ENCODE measurements at regions not wholly inside any gene's neighbourhood (a gene's known extent, or its start where the extent isn't known, plus 50 kb on each side); places are given as distances from the start of the nearest gene placed in this dataset.

DNA sequence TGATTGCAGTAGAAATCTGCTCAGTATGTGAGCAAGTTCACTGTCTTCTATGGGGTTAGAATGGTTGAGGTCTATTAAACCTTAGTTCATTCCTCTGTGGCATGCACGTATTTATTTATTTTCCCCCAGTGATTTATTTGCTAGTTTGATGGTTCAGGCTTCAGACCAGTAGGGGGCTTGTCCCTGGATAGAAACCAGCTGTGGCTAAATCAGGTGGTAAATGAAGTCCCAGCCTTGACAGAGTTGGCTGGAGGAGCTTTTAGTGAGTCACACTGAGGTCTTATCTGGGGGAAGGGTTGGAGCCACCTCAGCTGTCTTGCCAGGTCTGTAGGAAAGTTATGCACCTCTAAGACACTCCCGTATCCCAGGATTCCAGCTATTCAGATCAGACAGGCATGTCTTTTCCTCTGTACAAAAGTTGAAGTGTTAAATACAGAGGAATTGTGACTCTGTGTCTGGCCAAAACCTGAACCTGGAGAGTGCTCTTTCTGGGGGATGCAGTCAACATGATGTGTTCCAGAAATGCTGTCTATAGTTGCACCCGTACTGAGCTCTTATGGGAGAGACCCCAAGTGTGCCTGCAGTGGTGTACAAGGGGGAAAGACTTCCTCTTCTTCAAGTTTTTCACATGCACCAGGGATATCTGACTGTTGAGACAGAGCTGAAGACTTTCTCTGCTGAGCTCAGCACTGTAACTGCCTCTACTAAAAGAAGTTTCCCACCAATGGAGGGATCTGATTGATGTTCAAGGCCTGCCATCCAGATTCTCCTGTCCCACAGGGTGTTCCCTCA lies 1322.1 kb downstream of the TMEM121 start:
- no peak for DNase-seq (ENCODE audit: low read depth)

DNA sequence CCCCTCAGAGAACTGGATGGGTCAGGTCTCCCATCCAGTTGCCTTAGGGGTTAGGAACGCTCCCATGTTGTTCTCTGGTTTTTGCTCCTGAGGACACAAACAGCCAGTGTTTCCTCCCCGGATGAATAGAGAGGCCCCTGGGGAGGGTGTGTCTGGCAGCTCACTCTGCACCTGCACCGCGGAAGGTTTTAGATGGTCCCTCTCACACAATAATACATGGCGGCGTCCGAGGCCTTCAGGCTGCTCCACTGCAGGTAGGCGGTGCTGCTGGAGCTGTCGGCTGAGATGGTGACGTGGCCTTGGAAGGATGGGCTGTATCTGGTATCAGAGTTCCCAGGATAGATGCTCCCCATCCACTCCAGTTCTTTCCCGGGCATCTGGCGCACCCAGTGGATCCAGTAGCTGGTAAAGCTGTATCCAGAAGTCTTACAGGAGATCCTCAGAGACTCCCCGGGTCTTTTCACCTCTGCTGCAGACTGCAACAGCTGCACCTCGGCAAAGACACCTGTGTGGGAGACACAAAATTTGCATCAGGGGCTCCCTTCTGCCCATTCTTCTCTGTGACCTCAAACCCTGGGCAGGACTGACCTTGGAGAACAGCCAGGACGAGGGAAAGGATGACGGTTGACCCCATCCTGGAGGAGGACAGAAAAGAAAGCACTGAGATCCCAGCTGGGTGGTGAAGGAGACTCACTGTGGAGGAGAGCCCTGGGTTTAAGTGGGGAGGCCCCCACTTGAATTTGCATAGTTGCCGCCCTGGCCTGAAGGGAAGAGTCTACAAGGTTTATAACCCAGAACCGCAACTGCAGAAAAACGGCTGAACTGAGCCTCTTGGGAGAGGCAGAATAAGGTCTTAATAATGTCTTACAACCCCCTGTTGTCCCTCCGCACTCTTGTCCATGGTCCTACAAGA lies 1324.8 kb downstream of the TMEM121 start:
- no peak for DNase-seq (ENCODE audit: low read depth)

DNA sequence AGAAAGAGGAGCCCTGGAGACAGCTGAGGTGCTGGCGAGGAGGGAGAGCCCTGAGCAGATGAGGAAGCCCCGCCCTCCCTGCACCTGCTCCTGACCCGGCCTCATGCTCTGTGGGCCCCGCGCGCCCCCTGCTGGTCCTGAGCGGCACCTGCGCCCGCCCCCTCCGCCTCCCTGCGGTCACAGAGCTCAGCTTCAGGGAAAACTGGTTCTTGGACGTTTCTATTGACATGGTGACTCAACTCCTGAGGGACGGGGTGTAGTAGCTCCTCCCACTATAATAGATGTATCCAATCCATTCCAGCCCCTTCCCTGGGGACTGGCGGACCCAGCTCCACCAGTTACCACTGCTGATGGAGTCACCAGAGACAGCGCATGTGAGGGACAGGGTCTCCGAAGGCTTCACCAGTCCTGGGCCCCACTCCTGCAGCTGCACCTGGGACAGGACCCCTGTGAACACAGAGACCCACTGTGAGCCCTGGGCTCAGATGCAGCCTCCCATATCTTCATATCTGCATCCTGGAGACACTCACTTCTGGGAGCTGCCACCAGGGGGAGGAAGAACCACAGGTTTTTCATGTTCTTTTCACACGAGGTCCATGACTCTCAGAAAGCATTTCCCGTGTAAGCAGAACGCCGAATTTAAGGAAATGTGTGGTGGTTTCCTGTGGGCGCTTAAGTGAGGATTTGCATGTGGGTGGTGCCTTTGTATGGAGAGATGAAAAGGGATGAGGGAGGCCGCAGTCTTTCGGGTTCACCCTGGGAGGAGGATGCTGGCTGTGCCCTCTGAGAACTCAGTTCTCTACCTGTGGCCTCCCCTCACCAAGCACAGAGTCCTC lies 1346.4 kb downstream of the TMEM121 start:
- DNase-seq (ENCODE audit: low read depth): peak; percentile 10

DNA sequence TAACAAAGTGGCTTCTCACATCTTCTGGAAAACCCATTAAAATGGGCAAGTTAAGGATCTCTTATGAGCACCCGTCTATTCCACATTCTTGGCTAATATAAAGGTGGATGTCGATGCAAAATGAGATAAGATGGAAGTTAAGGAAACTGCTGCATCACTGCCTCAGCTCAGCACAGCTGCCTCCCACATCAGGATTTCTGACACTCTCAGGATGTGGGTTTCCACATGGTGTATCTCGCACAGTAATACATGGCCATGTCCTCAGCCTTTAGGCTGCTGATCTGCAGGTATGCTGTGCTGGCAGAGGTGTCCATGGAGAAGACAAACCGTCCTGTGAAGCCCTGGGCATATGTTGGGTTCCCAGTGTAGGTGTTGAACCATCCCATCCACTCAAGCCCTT lies 1348.0 kb downstream of the TMEM121 start:
- no peak for DNase-seq (ENCODE audit: low read depth)

DNA sequence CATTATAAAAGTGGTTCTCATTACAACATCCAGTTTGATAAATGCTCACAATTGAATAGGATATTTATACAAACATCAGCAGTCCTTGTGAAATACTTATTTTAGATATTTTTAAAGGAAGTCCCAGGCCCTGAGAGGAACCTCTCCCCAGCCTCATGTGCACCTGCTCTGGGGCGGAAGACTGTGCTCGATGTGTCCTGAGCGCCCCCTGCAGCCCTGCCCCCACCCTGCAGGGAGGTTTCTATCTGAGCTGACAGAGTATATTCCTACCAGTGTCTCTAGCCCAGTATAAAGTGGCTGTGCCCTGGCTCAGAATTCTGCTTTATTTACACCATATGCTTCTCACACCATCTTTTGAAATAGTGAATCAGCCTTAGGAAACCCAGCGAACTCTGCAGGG lies 1349.1 kb downstream of the TMEM121 start:
- DNase-seq (ENCODE audit: low read depth): no peak

DNA sequence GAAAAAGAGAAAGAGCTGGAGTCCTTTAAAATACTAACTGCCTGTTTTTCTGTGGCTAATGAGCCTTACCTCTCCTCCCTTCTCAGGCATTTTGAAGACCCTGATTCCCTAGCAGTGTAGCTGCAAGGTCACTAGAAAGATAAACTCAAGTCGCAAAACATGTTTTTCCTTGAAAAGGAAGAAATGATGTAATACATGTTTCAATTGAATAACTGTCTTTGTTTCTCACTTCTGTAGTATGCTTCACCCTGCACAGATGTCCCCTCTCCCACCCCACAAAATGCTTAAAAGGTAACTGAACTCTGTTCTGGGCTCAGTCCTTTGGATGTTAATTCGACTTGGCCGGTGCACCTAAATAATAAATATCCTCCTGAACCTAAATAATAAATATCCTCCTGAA lies 1350.3 kb downstream of the TMEM121 start:
- no peak for DNase-seq (ENCODE audit: low read depth)

DNA sequence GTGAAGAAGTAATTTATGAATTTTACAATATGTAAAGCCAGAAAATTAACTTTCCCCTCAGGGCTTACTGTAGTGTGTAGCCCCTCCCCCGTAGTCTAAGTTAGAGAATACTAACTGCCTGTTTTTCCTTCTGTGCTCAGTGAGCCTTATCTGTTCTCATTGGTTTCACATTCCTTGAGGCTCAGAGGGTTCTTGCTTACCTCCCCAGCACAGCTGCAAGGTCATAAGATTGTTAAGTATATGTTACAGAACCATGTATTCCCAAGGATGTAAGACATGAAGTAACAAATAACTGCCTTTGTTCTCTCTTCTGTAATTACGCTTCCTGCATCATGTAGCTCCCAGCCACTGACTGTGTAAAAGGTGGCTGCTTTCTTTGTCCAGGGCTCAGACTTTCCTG lies 1351.1 kb downstream of the TMEM121 start:
- DNase-seq (ENCODE audit: low read depth): no peak

DNA sequence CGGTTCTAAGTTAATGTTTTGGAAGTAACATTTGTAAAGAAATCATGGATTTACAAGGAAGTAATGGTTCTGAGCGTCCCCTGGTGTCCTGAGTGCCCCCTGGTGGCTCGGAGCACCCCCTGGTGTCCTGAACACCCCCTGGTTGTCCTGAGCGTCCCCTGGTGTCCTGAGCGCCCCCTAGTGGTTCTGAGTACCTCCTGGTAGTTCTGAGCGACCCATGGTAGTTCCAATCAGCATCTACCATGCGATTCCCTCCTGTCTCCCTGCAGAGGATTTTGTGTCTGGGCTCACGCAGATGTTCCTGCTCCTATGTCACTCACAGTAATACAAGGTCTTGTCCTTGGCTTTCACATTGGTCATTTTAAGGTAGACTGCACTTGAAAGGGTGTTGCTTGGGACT lies 1352.9 kb downstream of the TMEM121 start:
- peak; percentile 14 for DNase-seq (ENCODE audit: low read depth)

DNA sequence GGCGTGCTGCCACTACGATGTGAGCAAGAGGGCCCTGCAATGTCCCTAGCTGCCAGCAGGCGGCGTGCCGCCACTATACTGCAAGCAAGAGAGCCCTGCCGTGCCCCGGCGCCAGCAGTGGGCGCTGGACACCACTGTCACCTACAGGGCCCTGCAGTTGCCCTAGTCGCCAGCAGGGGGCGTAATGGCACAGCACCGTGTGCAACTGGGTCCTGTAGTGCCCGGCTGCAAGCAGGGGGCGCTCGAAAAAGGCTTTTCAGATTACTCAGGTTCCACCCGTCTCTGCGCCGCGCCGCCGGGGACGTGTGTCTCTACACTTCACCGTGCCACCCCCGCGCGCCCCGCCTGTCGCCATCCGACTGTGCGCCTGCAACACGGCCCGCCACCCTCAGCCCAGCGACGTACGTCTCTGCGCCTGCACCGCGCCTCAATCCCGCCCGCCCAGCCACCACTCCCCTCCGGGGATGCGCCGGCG lies 1356.9 kb downstream of the TMEM121 start:
- no peak for DNase-seq (ENCODE audit: low read depth)
